ENCODE measurements at regions not wholly inside any gene's neighbourhood (a gene's known extent, or its start where the extent isn't known, plus 50 kb on each side); places are given as distances from the start of the nearest gene placed in this dataset.
"Not testable (repeated sequence)": the region's sequence is repeated elsewhere in the genome, so short reads cannot be mapped to it uniquely, and the experiment has no call there.

GRCh38 chr12:89222580-89222979 lies 129.7 kb downstream of the DUSP6 start:
- not testable (repeated sequence) for TF ChIP-seq EZH2 (IDR thresholded peaks at IDR 0.05; ENCODE audit: low read length, unreplicated experiment); CTCF (conservative IDR thresholded peaks at IDR 0.05; ENCODE audit: low read depth, low read length)
